GM12878 (cell line): ENCODE measurements at regions not wholly inside any gene's neighbourhood (a gene's known extent, or its start where the extent isn't known, plus 50 kb on each side); places are given as distances from the start of the nearest gene placed in this dataset.

Experiments used
- ATAC-seq: fragments of 200-7000 bp; cut with Tn5 transposase; 3 replicates; pipeline ENCODE4 v1.9.1; 2020; ENCODE audit warnings: mild to moderate bottlenecking, moderate library complexity
- BruUV-seq: library from RNA; stranded (reverse); fragments of 400-500 nt; replicated peaks from 2 replicates; lab custom pipeline; 2021; lab: Mats Ljungman, UMichigan
- CTCF ChIA-PET: fragments of 300-600 bp; sonication (Branson Sonifier 250); formaldehyde crosslinking; extraction: SDS; loops from one replicate; lab custom pipeline; 2021; ENCODE audit warnings: inconsistent platforms; lab: Yijun Ruan, JAX
- POLR2A ChIA-PET: fragments of 350-600 bp; formaldehyde crosslinking; extraction: SDS; loops from one replicate; lab custom pipeline; 2021; ENCODE audit warnings: inconsistent platforms; lab: Charles Lee
- RAD21 ChIA-PET: fragments of 300-600 bp; sonication (Branson Sonifier 250); formaldehyde crosslinking; loops from one replicate; lab custom pipeline; 2023; ENCODE audit warnings: antibody characterized with exemption; ENCODE audit not compliant: unreplicated experiment; lab: Charles Lee
- SMC1A ChIA-PET: fragments of 300-600 bp; sonication (Branson Sonifier 250); formaldehyde crosslinking; loops from one replicate; lab custom pipeline; 2023; ENCODE audit not compliant: unreplicated experiment, uncharacterized antibody; lab: Charles Lee
- DNase-seq: peaks from one replicate; pipeline ENCODE4 v3.0.0-alpha.2; 2011; ENCODE audit warnings: low read depth, low spot score
- FAIRE-seq: peaks from 3 replicates; lab custom pipeline; 2011; peaks lifted over from hg19 to GRCh38; lab: Jason Lieb, UNC
- H2AFZ ChIP-seq: 2 replicates; pipeline ENCODE4 v1.6.0; 2011; ENCODE audit warnings: low read depth, low read length, control low read depth; ENCODE audit not compliant: control insufficient read depth
- H3K27ac ChIP-seq: 2 replicates; pipeline ENCODE4 v1.5.1; 2011; ENCODE audit warnings: control low read depth; ENCODE audit not compliant: control insufficient read depth, insufficient read depth
- H3K27me3 ChIP-seq, 2 experiments: replicated peaks in 1 of 2; 2 replicates each; pipeline versions ENCODE4 v1.6.0 to v1.6.1; 2011; ENCODE audit warnings: low read length in 1 of 2; ENCODE audit not compliant: control insufficient read depth in 2 of 2, insufficient read depth in 2 of 2
- H3K36me3 ChIP-seq, 2 experiments: 2 replicates each; pipeline ENCODE4 v1.5.1; 2011; ENCODE audit warnings: low read length in 1 of 2; ENCODE audit not compliant: control insufficient read depth in 2 of 2, insufficient read depth in 2 of 2
- H3K4me1 ChIP-seq: 2 replicates; pipeline ENCODE4 v1.6.1; 2011; ENCODE audit warnings: mild to moderate bottlenecking, low read length, moderate library complexity, mixed read lengths; ENCODE audit not compliant: control insufficient read depth, insufficient read depth
- H3K4me2 ChIP-seq: 2 replicates; pipeline ENCODE4 v1.6.0; 2011; ENCODE audit warnings: control low read depth; ENCODE audit not compliant: control insufficient read depth, insufficient read depth
- H3K4me3 ChIP-seq: fragments of 200-600 bp; sonication (generic); 2 replicates; pipeline ENCODE4 v1.5.1; 2016
- H3K79me2 ChIP-seq: 2 replicates; pipeline ENCODE4 v1.6.0; 2011; ENCODE audit warnings: low read length; ENCODE audit not compliant: control insufficient read depth, insufficient read depth
- H3K9ac ChIP-seq: 2 replicates; pipeline ENCODE4 v1.8.0; 2011; ENCODE audit warnings: low read length, control low read depth, mixed read lengths; ENCODE audit not compliant: control insufficient read depth, insufficient read depth
- H3K9me3 ChIP-seq: replicated peaks from 3 replicates; pipeline ENCODE4 v1.5.1; 2011; ENCODE audit warnings: mild to moderate bottlenecking, low read length; ENCODE audit not compliant: control insufficient read depth, insufficient read depth
- H4K20me1 ChIP-seq: 2 replicates; pipeline ENCODE4 v1.6.0; 2011; ENCODE audit not compliant: control insufficient read depth, insufficient read depth
- CREM ChIP-seq: IDR thresholded peaks from 2 replicates; pipeline ENCODE4 v1.6.1; 2014; ENCODE audit warnings: antibody characterized with exemption, low read depth
- DPF2 ChIP-seq: fragments of 450-650 bp; IDR thresholded peaks from 2 replicates; pipeline ENCODE4 v1.6.1; 2017; ENCODE audit warnings: mild to moderate bottlenecking
- EP300 ChIP-seq, 2 experiments: fragments of 150-350 bp in 1 of 2; IDR thresholded peaks; 2 replicates each; pipeline ENCODE4 v1.6.1; 2011 to 2012; ENCODE audit warnings: low read depth in 2 of 2, low read length in 2 of 2, borderline replicate concordance in 1 of 2, improper control_type of control experiment in 1 of 2, inconsistent platforms in 1 of 2; ENCODE audit not compliant: control insufficient read depth in 1 of 2
- FOS ChIP-seq: IDR thresholded peaks from 3 replicates; pipeline ENCODE4 v1.6.1; 2011; ENCODE audit warnings: borderline replicate concordance; ENCODE audit not compliant: insufficient read length; ENCODE audit errors: extremely low read depth
- HDAC2 ChIP-seq: fragments of 200-600 bp; sonication (generic); IDR thresholded peaks from 2 replicates; pipeline ENCODE4 v1.6.1; 2017
- MTA3 ChIP-seq: IDR thresholded peaks from 2 replicates; pipeline ENCODE4 v1.6.1; 2012; ENCODE audit warnings: low read length, inconsistent platforms, borderline replicate concordance
- MYB ChIP-seq: fragments of 150-350 bp; IDR thresholded peaks from 2 replicates; pipeline ENCODE4 v1.6.1; 2014; ENCODE audit warnings: mild to moderate bottlenecking, low read depth, low read length, borderline replicate concordance
- NR2C1 ChIP-seq: fragments of 450-650 bp; IDR thresholded peaks from 2 replicates; pipeline ENCODE4 v1.6.1; 2017; ENCODE audit warnings: antibody characterized with exemption, mild to moderate bottlenecking, moderate library complexity
- POLR2AphosphoS5 ChIP-seq: IDR thresholded peaks from 2 replicates; pipeline ENCODE4 v1.6.1; 2011; ENCODE audit warnings: mild to moderate bottlenecking, low read length, inconsistent platforms
- SMAD1 ChIP-seq: fragments of 450-650 bp; IDR thresholded peaks from 2 replicates; pipeline ENCODE4 v1.6.1; 2018; ENCODE audit warnings: mild to moderate bottlenecking, low read depth; ENCODE audit not compliant: partially characterized antibody
- SREBF1 ChIP-seq: IDR thresholded peaks from 2 replicates; pipeline ENCODE4 v1.6.1; 2012; ENCODE audit warnings: mild to moderate bottlenecking, low read length
- SREBF2 ChIP-seq: IDR thresholded peaks from 2 replicates; pipeline ENCODE4 v1.6.1; 2012; ENCODE audit warnings: mild to moderate bottlenecking, low read length
- TBL1XR1 ChIP-seq: IDR thresholded peaks from 2 replicates; pipeline ENCODE4 v1.6.1; 2012; ENCODE audit warnings: low read depth, low read length, improper control_type of control experiment
- WGBS: methylation state at CpG from one replicate; pipeline ENCODE4 v1.1.6; 2016; ENCODE audit warnings: low lambda C conversion rate; ENCODE audit not compliant: insufficient replicate concordance, insufficient coverage; ENCODE audit errors: missing lambda C conversion rate; 5-methylcytosine and 5-hydroxymethylcytosine counted together
- in situ Hi-C: fragments of 300-500 bp; cut with MboI; formaldehyde crosslinking; loops from 9 replicates; pipeline ENCODE4 v1.14.3; 2018; ENCODE audit warnings: mixed read lengths
- intact Hi-C: fragments of 100-400 bp; cut with micrococcal nuclease; formaldehyde crosslinking; loops from one replicate; pipeline ENCODE4 v1.14.2; 2022; ENCODE audit not compliant: unreplicated experiment
- TF ChIP-seq, protein P1 (sequence below): IDR thresholded peaks from 2 replicates; pipeline ENCODE4 v1.6.1; 2012; ENCODE audit warnings: mild to moderate bottlenecking, low read depth, low read length
- TF ChIP-seq, protein P2 (sequence below): IDR thresholded peaks from 2 replicates; pipeline ENCODE4 v1.6.1; 2012; ENCODE audit warnings: low read depth, low read length, improper control_type of control experiment
- TF ChIP-seq, protein P3 (sequence below): fragments of 450-650 bp; IDR thresholded peaks from 2 replicates; pipeline ENCODE4 v1.6.1; 2014; ENCODE audit warnings: mild to moderate bottlenecking
- TF ChIP-seq, protein P4 (sequence below): fragments of 150-350 bp; IDR thresholded peaks from 2 replicates; pipeline ENCODE4 v1.6.1; 2014; ENCODE audit warnings: mild to moderate bottlenecking, low read depth, low read length

DNA sequence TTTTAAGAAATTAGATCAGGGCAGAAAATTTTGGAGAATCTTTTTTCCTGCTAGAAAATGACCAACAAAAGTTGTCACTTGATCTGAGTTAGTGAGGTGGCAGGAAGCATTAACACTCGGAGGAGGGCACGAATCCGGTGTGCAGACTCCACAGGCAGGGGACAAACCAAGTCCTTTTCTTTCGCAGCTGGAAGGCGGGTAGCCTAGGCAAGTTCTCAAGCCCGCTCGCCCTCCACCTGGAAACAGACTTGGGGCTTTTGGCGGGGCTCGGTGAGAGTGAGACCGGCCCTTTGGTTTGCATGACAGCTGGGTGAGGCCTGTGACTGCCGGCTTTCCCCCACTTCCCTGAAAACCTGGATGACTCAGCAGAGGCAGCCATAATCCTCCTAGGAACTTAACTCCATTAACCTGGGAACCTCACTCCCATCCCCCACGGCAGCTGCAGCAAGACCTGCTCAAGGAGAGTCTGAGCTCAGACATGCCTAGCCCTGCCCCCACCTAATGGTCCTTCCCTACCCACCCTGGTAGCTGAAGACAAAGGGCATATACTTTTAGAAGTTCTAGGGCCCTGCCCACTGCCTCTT is 134.8 kb downstream of the MFSD1 start:
- Histone ChIP-seq H3K9me3 (no peaks in the 10 kb centered on the region), H3K4me2 (no peak overlapping the region), H3K36me3 (no peaks in the 10 kb centered on the region), H4K20me1 (no peaks in the 10 kb centered on the region), H3K4me1 (no peaks in the 10 kb centered on the region), H3K27ac (no peak overlapping the region), H3K4me3 (no peak overlapping the region), H3K79me2 (no peaks in the 10 kb centered on the region), H2AFZ (no peak overlapping the region), H3K9ac (no peak overlapping the region), H3K27me3 (no peaks in the 10 kb centered on the region; a peak in 1 of 4 replicates)
- POLR2A ChIA-PET, result no interaction called here
- CTCF ChIA-PET, result interaction anchor here (1.4 kb wide), 1 partner anchor 38 kb away, joined by 3 read pairs; no protein-coding TSS in a partner anchor
- ATAC-seq (no peak), DNase-seq (no peak), FAIRE-seq (no peak)
- SMC1A ChIA-PET, result no interaction called here
- in situ Hi-C loops, result no loop called here
- RAD21 ChIA-PET, result no interaction called here
- no TSS peak for BruUV-seq
- intact Hi-C loops, result no loop called here
- TF ChIP-seq HDAC2, result no peak
- no peak for TF ChIP-seq NR2C1
- no peak for TF ChIP-seq TBL1XR1
- no peak for TF ChIP-seq SREBF1
- no peak for TF ChIP-seq FOS
- TF ChIP-seq, protein P1, sequence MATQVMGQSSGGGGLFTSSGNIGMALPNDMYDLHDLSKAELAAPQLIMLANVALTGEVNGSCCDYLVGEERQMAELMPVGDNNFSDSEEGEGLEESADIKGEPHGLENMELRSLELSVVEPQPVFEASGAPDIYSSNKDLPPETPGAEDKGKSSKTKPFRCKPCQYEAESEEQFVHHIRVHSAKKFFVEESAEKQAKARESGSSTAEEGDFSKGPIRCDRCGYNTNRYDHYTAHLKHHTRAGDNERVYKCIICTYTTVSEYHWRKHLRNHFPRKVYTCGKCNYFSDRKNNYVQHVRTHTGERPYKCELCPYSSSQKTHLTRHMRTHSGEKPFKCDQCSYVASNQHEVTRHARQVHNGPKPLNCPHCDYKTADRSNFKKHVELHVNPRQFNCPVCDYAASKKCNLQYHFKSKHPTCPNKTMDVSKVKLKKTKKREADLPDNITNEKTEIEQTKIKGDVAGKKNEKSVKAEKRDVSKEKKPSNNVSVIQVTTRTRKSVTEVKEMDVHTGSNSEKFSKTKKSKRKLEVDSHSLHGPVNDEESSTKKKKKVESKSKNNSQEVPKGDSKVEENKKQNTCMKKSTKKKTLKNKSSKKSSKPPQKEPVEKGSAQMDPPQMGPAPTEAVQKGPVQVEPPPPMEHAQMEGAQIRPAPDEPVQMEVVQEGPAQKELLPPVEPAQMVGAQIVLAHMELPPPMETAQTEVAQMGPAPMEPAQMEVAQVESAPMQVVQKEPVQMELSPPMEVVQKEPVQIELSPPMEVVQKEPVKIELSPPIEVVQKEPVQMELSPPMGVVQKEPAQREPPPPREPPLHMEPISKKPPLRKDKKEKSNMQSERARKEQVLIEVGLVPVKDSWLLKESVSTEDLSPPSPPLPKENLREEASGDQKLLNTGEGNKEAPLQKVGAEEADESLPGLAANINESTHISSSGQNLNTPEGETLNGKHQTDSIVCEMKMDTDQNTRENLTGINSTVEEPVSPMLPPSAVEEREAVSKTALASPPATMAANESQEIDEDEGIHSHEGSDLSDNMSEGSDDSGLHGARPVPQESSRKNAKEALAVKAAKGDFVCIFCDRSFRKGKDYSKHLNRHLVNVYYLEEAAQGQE, result no peak
- TF ChIP-seq, protein P2, sequence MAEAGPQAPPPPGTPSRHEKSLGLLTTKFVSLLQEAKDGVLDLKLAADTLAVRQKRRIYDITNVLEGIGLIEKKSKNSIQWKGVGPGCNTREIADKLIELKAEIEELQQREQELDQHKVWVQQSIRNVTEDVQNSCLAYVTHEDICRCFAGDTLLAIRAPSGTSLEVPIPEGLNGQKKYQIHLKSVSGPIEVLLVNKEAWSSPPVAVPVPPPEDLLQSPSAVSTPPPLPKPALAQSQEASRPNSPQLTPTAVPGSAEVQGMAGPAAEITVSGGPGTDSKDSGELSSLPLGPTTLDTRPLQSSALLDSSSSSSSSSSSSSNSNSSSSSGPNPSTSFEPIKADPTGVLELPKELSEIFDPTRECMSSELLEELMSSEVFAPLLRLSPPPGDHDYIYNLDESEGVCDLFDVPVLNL, result no peak
- TF ChIP-seq, protein P3, sequence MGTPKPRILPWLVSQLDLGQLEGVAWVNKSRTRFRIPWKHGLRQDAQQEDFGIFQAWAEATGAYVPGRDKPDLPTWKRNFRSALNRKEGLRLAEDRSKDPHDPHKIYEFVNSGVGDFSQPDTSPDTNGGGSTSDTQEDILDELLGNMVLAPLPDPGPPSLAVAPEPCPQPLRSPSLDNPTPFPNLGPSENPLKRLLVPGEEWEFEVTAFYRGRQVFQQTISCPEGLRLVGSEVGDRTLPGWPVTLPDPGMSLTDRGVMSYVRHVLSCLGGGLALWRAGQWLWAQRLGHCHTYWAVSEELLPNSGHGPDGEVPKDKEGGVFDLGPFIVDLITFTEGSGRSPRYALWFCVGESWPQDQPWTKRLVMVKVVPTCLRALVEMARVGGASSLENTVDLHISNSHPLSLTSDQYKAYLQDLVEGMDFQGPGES, result no peak
- TF ChIP-seq, protein P4, sequence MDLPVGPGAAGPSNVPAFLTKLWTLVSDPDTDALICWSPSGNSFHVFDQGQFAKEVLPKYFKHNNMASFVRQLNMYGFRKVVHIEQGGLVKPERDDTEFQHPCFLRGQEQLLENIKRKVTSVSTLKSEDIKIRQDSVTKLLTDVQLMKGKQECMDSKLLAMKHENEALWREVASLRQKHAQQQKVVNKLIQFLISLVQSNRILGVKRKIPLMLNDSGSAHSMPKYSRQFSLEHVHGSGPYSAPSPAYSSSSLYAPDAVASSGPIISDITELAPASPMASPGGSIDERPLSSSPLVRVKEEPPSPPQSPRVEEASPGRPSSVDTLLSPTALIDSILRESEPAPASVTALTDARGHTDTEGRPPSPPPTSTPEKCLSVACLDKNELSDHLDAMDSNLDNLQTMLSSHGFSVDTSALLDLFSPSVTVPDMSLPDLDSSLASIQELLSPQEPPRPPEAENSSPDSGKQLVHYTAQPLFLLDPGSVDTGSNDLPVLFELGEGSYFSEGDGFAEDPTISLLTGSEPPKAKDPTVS, result no peak
- TF ChIP-seq EP300 (IDR thresholded peaks at IDR 0.05; ENCODE audit: borderline replicate concordance in 1 of 2, control insufficient read depth in 1 of 2, low read depth in 2 of 2, low read length in 2 of 2), result no peak
- TF ChIP-seq MTA3, result no peak
- TF ChIP-seq DPF2, result no peak
- TF ChIP-seq POLR2AphosphoS5, result no peak
- TF ChIP-seq MYB, result no peak
- no peak for TF ChIP-seq SMAD1
- no peak for TF ChIP-seq SREBF2
- no peak for TF ChIP-seq CREM
- 40% methylated on average over 12 of the region's 12 CpGs for WGBS
